Upper lobe of right lung (tissue), 1 donor: ENCODE measurements at regions not wholly inside any gene's neighbourhood (a gene's known extent, or its start where the extent isn't known, plus 50 kb on each side); places are given as distances from the start of the nearest gene placed in this dataset.

Experiments
- ATAC-seq: fragments of 200-7000 bp; cut with Tn5 transposase; one replicate; pipeline ENCODE4 v1.9.1; 2020; ENCODE audit warnings: mild to moderate bottlenecking, moderate library complexity
- DNase-seq: peaks from one replicate; pipeline ENCODE4 v3.0.0-alpha.2; 2020
- H3K27ac ChIP-seq: fragments of 200-600 bp; one replicate; pipeline ENCODE4 v1.8.0; 2022
- H3K27me3 ChIP-seq: fragments of 200-600 bp; one replicate; pipeline ENCODE4 v1.8.0; 2022; ENCODE audit warnings: mild to moderate bottlenecking
- H3K36me3 ChIP-seq: fragments of 200-600 bp; one replicate; pipeline ENCODE4 v1.8.0; 2022
- H3K4me1 ChIP-seq: fragments of 200-600 bp; one replicate; pipeline ENCODE4 v1.8.0; 2022
- H3K4me3 ChIP-seq: fragments of 200-600 bp; one replicate; pipeline ENCODE4 v1.8.0; 2022; ENCODE audit warnings: mild to moderate bottlenecking
- H3K9me3 ChIP-seq: fragments of 200-600 bp; one replicate; pipeline ENCODE4 v1.8.0; 2022
- CTCF ChIP-seq: fragments of 200-600 bp; IDR thresholded peaks from one replicate; pipeline ENCODE4 v1.8.0; 2022; ENCODE audit warnings: antibody characterized with exemption
- intact Hi-C: fragments of 100-400 bp; cut with DNase I; formaldehyde crosslinking; loops from one replicate; pipeline ENCODE4 v1.11.0; 2022
- donor health status: DM: no; HTN: yes; CAD: no; lungs with severe emphysema.

GRCh38 chr18:65632236-65632635 is 118.6 kb upstream of the CDH7 start:
- TF ChIP-seq CTCF, result no peak
- H3K9me3 ChIP-seq, result no peaks in the 10 kb centered on the region
- H3K4me3 ChIP-seq, result no peak overlapping the region
- no peaks in the 10 kb centered on the region for H3K36me3 ChIP-seq
- no peak overlapping the region for H3K27ac ChIP-seq
- no peaks in the 10 kb centered on the region for H3K4me1 ChIP-seq
- intact Hi-C loops, result no loop called here
- no peaks in the 10 kb centered on the region for H3K27me3 ChIP-seq
- ATAC-seq, result no peak
- no peak for DNase-seq

GRCh38 chr18:65631766-65632165 is 119.0 kb upstream of the CDH7 start:
- H3K4me3 ChIP-seq, result no peak overlapping the region
- H3K36me3 ChIP-seq, result no peaks in the 10 kb centered on the region
- DNase-seq, result no peak
- no peaks in the 10 kb centered on the region for H3K9me3 ChIP-seq
- no peak for TF ChIP-seq CTCF
- no peak overlapping the region for H3K27ac ChIP-seq
- no peak for ATAC-seq
- no peaks in the 10 kb centered on the region for H3K27me3 ChIP-seq
- H3K4me1 ChIP-seq, result no peaks in the 10 kb centered on the region
- intact Hi-C loops, result no loop called here

GRCh38 chr18:65628390-65628789 is 122.4 kb upstream of the CDH7 start:
- H3K36me3 ChIP-seq, result no peaks in the 10 kb centered on the region
- H3K27ac ChIP-seq, result no peak overlapping the region
- no peaks in the 10 kb centered on the region for H3K4me1 ChIP-seq
- no peak for ATAC-seq
- no peak for TF ChIP-seq CTCF
- no peaks in the 10 kb centered on the region for H3K27me3 ChIP-seq
- no peak overlapping the region for H3K4me3 ChIP-seq
- no peaks in the 10 kb centered on the region for H3K9me3 ChIP-seq
- intact Hi-C loops, result no loop called here
- no peak for DNase-seq

GRCh38 chr18:65623676-65624075 is 127.1 kb upstream of the CDH7 start:
- TF ChIP-seq CTCF, result no peak
- Histone ChIP-seq H3K27me3 (no peaks in the 10 kb centered on the region), H3K36me3 (no peaks in the 10 kb centered on the region), H3K4me1 (no peaks in the 10 kb centered on the region), H3K27ac (no peak overlapping the region), H3K4me3 (no peak overlapping the region), H3K9me3 (no peaks in the 10 kb centered on the region)
- DNase-seq (no peak), ATAC-seq (no peak)
- intact Hi-C loops, result no loop called here

GRCh38 chr18:65622436-65622835 is 128.4 kb upstream of the CDH7 start:
- intact Hi-C loops, result no loop called here
- no peaks in the 10 kb centered on the region for H3K36me3 ChIP-seq
- ATAC-seq, result no peak
- TF ChIP-seq CTCF, result no peak
- no peak overlapping the region for H3K4me3 ChIP-seq
- H3K9me3 ChIP-seq, result no peaks in the 10 kb centered on the region
- H3K4me1 ChIP-seq, result no peaks in the 10 kb centered on the region
- H3K27ac ChIP-seq, result no peak overlapping the region
- no peak for DNase-seq
- no peaks in the 10 kb centered on the region for H3K27me3 ChIP-seq

GRCh38 chr18:65620076-65620696 is 130.6 kb upstream of the CDH7 start:
- Histone ChIP-seq H3K9me3 (no peaks in the 10 kb centered on the region), H3K4me1 (no peaks in the 10 kb centered on the region), H3K4me3 (no peak overlapping the region), H3K27ac (no peak overlapping the region), H3K36me3 (no peaks in the 10 kb centered on the region), H3K27me3 (no peaks in the 10 kb centered on the region)
- TF ChIP-seq CTCF, result no peak
- no peak for ATAC-seq
- intact Hi-C loops, result no loop called here
- DNase-seq, result no peak
